Thyroid gland (tissue), 4 donors: ENCODE measurements at regions not wholly inside any gene's neighbourhood (a gene's known extent, or its start where the extent isn't known, plus 50 kb on each side); places are given as distances from the start of the nearest gene placed in this dataset.

Experiments used
- DNase-seq, 2 donors: peaks; one replicate each; pipeline ENCODE4 v3.0.0-alpha.2; 2019
- H3K27ac ChIP-seq, 3 donors: fragments of 200-600 bp; sonication (generic); 1 replicate in 2 of 3; 2 replicates in 1 of 3; pipeline ENCODE4 v1.5.1; 2016 to 2019; ENCODE audit warnings: mild to moderate bottlenecking in 1 of 3, moderate library complexity in 1 of 3
- H3K27me3 ChIP-seq: fragments of 200-600 bp; sonication (generic); one replicate; pipeline ENCODE4 v1.5.1; 2019
- H3K36me3 ChIP-seq, 2 donors: fragments of 200-600 bp; sonication (generic); one replicate each; pipeline ENCODE4 v1.5.1; 2016 to 2019
- H3K4me1 ChIP-seq, 2 donors: fragments of 200-600 bp; sonication (generic); one replicate each; pipeline ENCODE4 v1.5.1; 2017 to 2019
- H3K4me3 ChIP-seq, 3 donors: fragments of 200-600 bp; sonication (generic); replicated peaks in 1 of 3; 1 replicate in 2 of 3; 2 replicates in 1 of 3; pipeline ENCODE4 v1.5.1; 2016; ENCODE audit warnings: mild to moderate bottlenecking in 1 of 3
- H3K9me3 ChIP-seq: fragments of 200-600 bp; sonication (generic); one replicate; pipeline ENCODE4 v1.5.1; 2017
- POLR2A ChIP-seq, 2 donors: fragments of 450-650 bp; IDR thresholded peaks; one replicate each; pipeline ENCODE4 v1.6.1; 2017; ENCODE audit warnings: antibody characterized with exemption in 2 of 2, mild to moderate bottlenecking in 2 of 2, moderate library complexity in 1 of 2
- WGBS, 2 donors: methylation state at CpG; one replicate each; pipeline ENCODE4 v1.1.5; 2017; 5-methylcytosine and 5-hydroxymethylcytosine counted together
- intact Hi-C: fragments of 100-400 bp; cut with DNase I; formaldehyde crosslinking; loops from one replicate; pipeline ENCODE4 v1.15.1; 2023
- TF ChIP-seq, protein P1 (sequence below), 6 experiments: fragments of 200-600 bp in 3 of 6; fragments of 450-650 bp in 3 of 6; sonication (generic) in 3 of 6; IDR thresholded peaks; one replicate each; pipeline ENCODE4 v1.5.1; 2016 to 2019; ENCODE audit warnings: antibody characterized with exemption in 6 of 6, mild to moderate bottlenecking in 2 of 6, inconsistent platforms in 1 of 6, moderate library complexity in 1 of 6

DNA sequence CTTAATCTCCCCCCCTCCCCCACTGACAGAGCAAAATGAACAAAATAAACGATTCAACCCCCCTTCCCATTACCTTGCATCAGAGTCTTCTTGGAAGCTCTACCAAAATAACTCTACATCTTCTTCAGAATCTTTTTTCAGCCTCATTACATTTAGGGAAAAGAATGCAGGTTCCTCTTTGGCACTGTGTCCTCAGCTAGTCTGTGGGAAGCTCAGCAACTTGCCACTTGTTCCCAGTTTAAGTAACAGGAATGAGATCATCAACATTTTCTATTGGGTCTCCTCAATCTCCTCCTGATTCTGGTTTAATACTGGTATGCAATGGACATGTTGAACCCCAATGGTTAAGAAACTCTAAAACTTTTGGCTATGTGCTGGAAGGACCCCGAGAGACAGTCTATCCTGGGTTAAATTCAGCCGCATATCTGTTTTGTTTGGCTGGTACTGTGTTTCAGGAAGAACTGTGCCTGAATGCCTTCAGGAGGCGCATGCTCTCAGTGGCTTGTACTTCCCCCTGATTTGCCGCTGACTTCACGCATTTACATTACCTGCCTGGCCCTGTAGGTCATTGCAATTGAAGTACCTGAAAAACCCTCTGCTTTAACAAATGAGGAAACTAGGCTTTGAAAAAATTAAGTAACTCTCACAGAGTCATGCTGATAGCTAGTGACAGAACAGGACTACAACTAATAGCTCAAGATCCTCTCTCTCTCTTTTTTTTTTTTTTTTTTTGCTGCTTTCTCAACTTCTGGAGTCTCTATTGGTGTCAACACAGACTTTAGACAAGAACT, 78.1 kb upstream of the HMHB1 start:
- no peak for TF ChIP-seq POLR2A (IDR thresholded peaks at IDR 0.05)
- TF ChIP-seq, protein P1, sequence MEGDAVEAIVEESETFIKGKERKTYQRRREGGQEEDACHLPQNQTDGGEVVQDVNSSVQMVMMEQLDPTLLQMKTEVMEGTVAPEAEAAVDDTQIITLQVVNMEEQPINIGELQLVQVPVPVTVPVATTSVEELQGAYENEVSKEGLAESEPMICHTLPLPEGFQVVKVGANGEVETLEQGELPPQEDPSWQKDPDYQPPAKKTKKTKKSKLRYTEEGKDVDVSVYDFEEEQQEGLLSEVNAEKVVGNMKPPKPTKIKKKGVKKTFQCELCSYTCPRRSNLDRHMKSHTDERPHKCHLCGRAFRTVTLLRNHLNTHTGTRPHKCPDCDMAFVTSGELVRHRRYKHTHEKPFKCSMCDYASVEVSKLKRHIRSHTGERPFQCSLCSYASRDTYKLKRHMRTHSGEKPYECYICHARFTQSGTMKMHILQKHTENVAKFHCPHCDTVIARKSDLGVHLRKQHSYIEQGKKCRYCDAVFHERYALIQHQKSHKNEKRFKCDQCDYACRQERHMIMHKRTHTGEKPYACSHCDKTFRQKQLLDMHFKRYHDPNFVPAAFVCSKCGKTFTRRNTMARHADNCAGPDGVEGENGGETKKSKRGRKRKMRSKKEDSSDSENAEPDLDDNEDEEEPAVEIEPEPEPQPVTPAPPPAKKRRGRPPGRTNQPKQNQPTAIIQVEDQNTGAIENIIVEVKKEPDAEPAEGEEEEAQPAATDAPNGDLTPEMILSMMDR (IDR thresholded peaks at IDR 0.05): no peak
- DNase-seq: no peak
- intact Hi-C loops: no loop called here
- no peaks in the 10 kb centered on the region for H3K36me3 ChIP-seq
- 68 to 84% methylated on average over 6 of the region's 6 CpGs for WGBS, 2 donors
- H3K4me1 ChIP-seq: peaks cover 2 to 15% of the 10 kb centered on the region in 2 donors
- H3K9me3 ChIP-seq: no peaks in the 10 kb centered on the region
- no peak overlapping the region for H3K4me3 ChIP-seq
- H3K27ac ChIP-seq: no peak overlapping the region
- no peaks in the 10 kb centered on the region for H3K27me3 ChIP-seq

- intact Hi-C loops: no loop called here
- peaks cover 0 to 15% of the 10 kb centered on the region in 2 donors for H3K4me1 ChIP-seq
- no peak for TF ChIP-seq POLR2A (IDR thresholded peaks at IDR 0.05)
- TF ChIP-seq, protein P1 (IDR thresholded peaks at IDR 0.05): no peak
- H3K27me3 ChIP-seq: no peaks in the 10 kb centered on the region
- WGBS, 2 donors: 93 to 97% methylated on average over 1 of the region's 1 CpG
- no peak overlapping the region for H3K4me3 ChIP-seq
- H3K36me3 ChIP-seq: no peaks in the 10 kb centered on the region
- no peak for DNase-seq
- no peak overlapping the region for H3K27ac ChIP-seq
- no peaks in the 10 kb centered on the region for H3K9me3 ChIP-seq
These were observed 79.6 kb upstream of the HMHB1 start for GRCh38 chr5:143732402-143732801.

GRCh38 chr5:143730112-143730801, 81.7 kb upstream of the HMHB1 start:
- H3K4me1 ChIP-seq: peaks cover 0 to 15% of the 10 kb centered on the region in 2 donors
- H3K27me3 ChIP-seq: no peaks in the 10 kb centered on the region
- WGBS, 2 donors: 93 to 98% methylated on average over 3 of the region's 3 CpGs
- no peak for DNase-seq
- no peaks in the 10 kb centered on the region for H3K9me3 ChIP-seq
- H3K27ac ChIP-seq: no peak overlapping the region
- H3K36me3 ChIP-seq: no peaks in the 10 kb centered on the region
- intact Hi-C loops: no loop called here
- TF ChIP-seq, protein P1 (IDR thresholded peaks at IDR 0.05): no peak
- TF ChIP-seq POLR2A (IDR thresholded peaks at IDR 0.05): no peak
- H3K4me3 ChIP-seq: no peak overlapping the region

GRCh38 chr5:143729334-143729946, 82.5 kb upstream of the HMHB1 start:
- Histone ChIP-seq H3K4me1 (peaks cover 0 to 15% of the 10 kb centered on the region in 2 donors), H3K27me3 (no peaks in the 10 kb centered on the region), H3K36me3 (no peaks in the 10 kb centered on the region), H3K9me3 (no peaks in the 10 kb centered on the region), H3K27ac (no peak overlapping the region), H3K4me3 (no peak overlapping the region)
- WGBS, 2 donors: 26 to 43% methylated on average over 1 of the region's 1 CpG
- intact Hi-C loops: no loop called here
- no peak for TF ChIP-seq POLR2A (IDR thresholded peaks at IDR 0.05)
- TF ChIP-seq, protein P1 (IDR thresholded peaks at IDR 0.05): no peak
- peak in 1 of 2 donors; percentile 17 for DNase-seq

- DNase-seq: no peak
- Histone ChIP-seq H3K36me3 (no peaks in the 10 kb centered on the region), H3K4me3 (no peak overlapping the region), H3K9me3 (no peaks in the 10 kb centered on the region), H3K27me3 (no peaks in the 10 kb centered on the region), H3K27ac (no peak overlapping the region), H3K4me1 (no peaks in the 10 kb centered on the region)
- intact Hi-C loops: no loop called here
- no peak for TF ChIP-seq POLR2A (IDR thresholded peaks at IDR 0.05)
- TF ChIP-seq, protein P1 (IDR thresholded peaks at IDR 0.05): no peak
These were observed 88.8 kb upstream of the HMHB1 start for GRCh38 chr5:143723159-143723558.
